Vagina (tissue), 2 donors: ENCODE measurements at regions not wholly inside any gene's neighbourhood (a gene's known extent, or its start where the extent isn't known, plus 50 kb on each side); places are given as distances from the start of the nearest gene placed in this dataset.

Source experiments
- DNase-seq, 2 donors: peaks; one replicate each; pipeline ENCODE4 v3.0.0-alpha.2; 2017; ENCODE audit errors: extremely low spot score in 2 of 2
- H3K27ac ChIP-seq: fragments of 200-600 bp; sonication (generic); one replicate; pipeline ENCODE4 v1.5.1; 2019
- H3K27me3 ChIP-seq: fragments of 200-600 bp; sonication (generic); one replicate; pipeline ENCODE4 v1.5.1; 2019
- H3K36me3 ChIP-seq, 2 donors: fragments of 200-600 bp; sonication (generic); one replicate each; pipeline ENCODE4 v1.5.1; 2017 to 2019
- H3K4me1 ChIP-seq: fragments of 200-600 bp; sonication (generic); one replicate; pipeline ENCODE4 v1.5.1; 2019
- H3K4me3 ChIP-seq, 2 donors: fragments of 200-600 bp; sonication (generic); 1 replicate in 1 of 2; 2 replicates in 1 of 2; pipeline ENCODE4 v1.5.1; 2016 to 2019
- H3K9me3 ChIP-seq: fragments of 200-600 bp; sonication (generic); one replicate; pipeline ENCODE4 v1.5.1; 2019
- CTCF ChIP-seq, 3 experiments: fragments of 450-650 bp in 2 of 3; fragments of 200-600 bp in 1 of 3; sonication (generic) in 1 of 3; IDR thresholded peaks; one replicate each; pipeline ENCODE4 v1.5.1; 2017 to 2019; ENCODE audit warnings: antibody characterized with exemption in 3 of 3, mild to moderate bottlenecking in 2 of 3, moderate library complexity in 2 of 3
- POLR2A ChIP-seq, 2 donors: fragments of 450-650 bp; IDR thresholded peaks; one replicate each; pipeline ENCODE4 v1.6.1; 2017; ENCODE audit warnings: antibody characterized with exemption in 2 of 2, mild to moderate bottlenecking in 2 of 2, moderate library complexity in 2 of 2
- POLR2AphosphoS5 ChIP-seq, 2 donors: sonication (generic); formaldehyde crosslinking; IDR thresholded peaks; one replicate each; pipeline ENCODE4 v1.9.0; 2017; ENCODE audit warnings: antibody characterized with exemption in 2 of 2, mild to moderate bottlenecking in 2 of 2, low read depth in 1 of 2; ENCODE audit not compliant: insufficient read depth in 1 of 2
- intact Hi-C: fragments of 100-400 bp; cut with DNase I; formaldehyde crosslinking; loops from one replicate; pipeline ENCODE4 v1.15.1; 2023

GRCh38 chr9:73979894-73980264 lies 517.3 kb upstream of the RORB start:
- intact Hi-C loops: no loop called here
- H3K27me3 ChIP-seq: no peaks in the 10 kb centered on the region
- no peaks in the 10 kb centered on the region for H3K4me1 ChIP-seq
- H3K36me3 ChIP-seq: no peaks in the 10 kb centered on the region
- H3K9me3 ChIP-seq: no peaks in the 10 kb centered on the region
- no peak overlapping the region for H3K4me3 ChIP-seq
- no peak overlapping the region for H3K27ac ChIP-seq
- no peak for TF ChIP-seq CTCF (IDR thresholded peaks at IDR 0.05)
- TF ChIP-seq POLR2A (IDR thresholded peaks at IDR 0.05): no peak
- TF ChIP-seq POLR2AphosphoS5 (IDR thresholded peaks at IDR 0.05; ENCODE audit: insufficient read depth in 1 of 2, low read depth in 1 of 2): no peak
- DNase-seq: no peak

- Histone ChIP-seq H3K27me3 (no peaks in the 10 kb centered on the region), H3K27ac (no peak overlapping the region), H3K9me3 (no peaks in the 10 kb centered on the region), H3K36me3 (no peaks in the 10 kb centered on the region), H3K4me1 (no peaks in the 10 kb centered on the region), H3K4me3 (no peak overlapping the region)
- intact Hi-C loops: no loop called here
- DNase-seq: no peak
- no peak for TF ChIP-seq CTCF (IDR thresholded peaks at IDR 0.05)
- no peak for TF ChIP-seq POLR2AphosphoS5 (IDR thresholded peaks at IDR 0.05; ENCODE audit: insufficient read depth in 1 of 2, low read depth in 1 of 2)
- TF ChIP-seq POLR2A (IDR thresholded peaks at IDR 0.05): no peak
These were observed 516.4 kb upstream of the RORB start for GRCh38 chr9:73980754-73981153.

- no peaks in the 10 kb centered on the region for H3K36me3 ChIP-seq
- TF ChIP-seq CTCF (IDR thresholded peaks at IDR 0.05) (no peak), POLR2A (IDR thresholded peaks at IDR 0.05) (no peak), POLR2AphosphoS5 (IDR thresholded peaks at IDR 0.05; ENCODE audit: insufficient read depth in 1 of 2, low read depth in 1 of 2) (no peak)
- H3K4me1 ChIP-seq: no peaks in the 10 kb centered on the region
- H3K27ac ChIP-seq: no peak overlapping the region
- no peak for DNase-seq
- no peaks in the 10 kb centered on the region for H3K27me3 ChIP-seq
- intact Hi-C loops: no loop called here
- no peak overlapping the region for H3K4me3 ChIP-seq
- H3K9me3 ChIP-seq: no peaks in the 10 kb centered on the region
These were observed 515.7 kb upstream of the RORB start for GRCh38 chr9:73981405-73981804.

GRCh38 chr9:73995836-73996235 lies 501.3 kb upstream of the RORB start:
- TF ChIP-seq CTCF (IDR thresholded peaks at IDR 0.05) (no peak), POLR2A (IDR thresholded peaks at IDR 0.05) (no peak), POLR2AphosphoS5 (IDR thresholded peaks at IDR 0.05; ENCODE audit: insufficient read depth in 1 of 2, low read depth in 1 of 2) (no peak)
- Histone ChIP-seq H3K9me3 (no peaks in the 10 kb centered on the region), H3K27me3 (no peaks in the 10 kb centered on the region), H3K4me3 (no peak overlapping the region), H3K36me3 (no peaks in the 10 kb centered on the region), H3K27ac (no peak overlapping the region), H3K4me1 (no peaks in the 10 kb centered on the region)
- DNase-seq: no peak
- intact Hi-C loops: no loop called here

- TF ChIP-seq CTCF (IDR thresholded peaks at IDR 0.05): no peak
- TF ChIP-seq POLR2A (IDR thresholded peaks at IDR 0.05): no peak
- TF ChIP-seq POLR2AphosphoS5 (IDR thresholded peaks at IDR 0.05; ENCODE audit: insufficient read depth in 1 of 2, low read depth in 1 of 2): no peak
- no peak overlapping the region for H3K4me3 ChIP-seq
- DNase-seq: no peak
These were observed 500.3 kb upstream of the RORB start for GRCh38 chr9:73996844-73997243.

More at GRCh38 chr9:73996844-73997243, 500.3 kb upstream of the RORB start:
- H3K27ac ChIP-seq: no peak overlapping the region
- H3K4me1 ChIP-seq: no peaks in the 10 kb centered on the region
- no peaks in the 10 kb centered on the region for H3K27me3 ChIP-seq
- H3K36me3 ChIP-seq: no peaks in the 10 kb centered on the region
- intact Hi-C loops: no loop called here
- no peaks in the 10 kb centered on the region for H3K9me3 ChIP-seq
